Heart right ventricle (tissue), 16 donors: ENCODE measurements at regions not wholly inside any gene's neighbourhood (a gene's known extent, or its start where the extent isn't known, plus 50 kb on each side); places are given as distances from the start of the nearest gene placed in this dataset.

Source experiments
- ATAC-seq, 8 donors: fragments of 200-7000 bp; cut with Tn5 transposase; one replicate each; pipeline ENCODE4 v1.9.1; 2020; ENCODE audit warnings: mild to moderate bottlenecking in 8 of 8, moderate library complexity in 8 of 8, moderate number of reproducible peaks in 1 of 8
- DNase-seq, 2 donors: peaks; one replicate each; pipeline ENCODE4 v3.0.0-alpha.2; 2020
- H3K27ac ChIP-seq, 10 donors: fragments of 200-600 bp; sonication (generic) in 2 of 10; one replicate each; pipeline versions ENCODE4 v1.5.0 to v1.8.0; 2020 to 2022; ENCODE audit warnings: mild to moderate bottlenecking in 3 of 10
- H3K27me3 ChIP-seq, 7 donors: fragments of 200-600 bp; one replicate each; pipeline ENCODE4 v1.8.0; 2021 to 2022; ENCODE audit warnings: mild to moderate bottlenecking in 2 of 7
- H3K36me3 ChIP-seq, 9 donors: fragments of 200-600 bp; sonication (generic) in 1 of 9; one replicate each; pipeline versions ENCODE4 v1.5.0 to v1.8.0; 2020 to 2022; ENCODE audit warnings: mild to moderate bottlenecking in 2 of 9
- H3K4me1 ChIP-seq, 9 donors: fragments of 200-600 bp; sonication (generic) in 1 of 9; one replicate each; pipeline versions ENCODE4 v1.5.0 to v1.8.0; 2020 to 2022; ENCODE audit warnings: mild to moderate bottlenecking in 4 of 9
- H3K4me3 ChIP-seq, 10 donors: fragments of 200-600 bp; sonication (generic) in 2 of 10; one replicate each; pipeline versions ENCODE4 v1.5.0 to v1.8.0; 2020 to 2022; ENCODE audit warnings: mild to moderate bottlenecking in 7 of 10, moderate library complexity in 2 of 10
- H3K9me3 ChIP-seq, 11 donors: fragments of 200-600 bp in 10 of 11; sonication (generic) in 2 of 11; one replicate each; pipeline versions ENCODE4 v1.5.0 to v1.8.0; 2013 to 2022; ENCODE audit warnings: mild to moderate bottlenecking in 2 of 11, control low read depth in 1 of 11, moderate library complexity in 1 of 11
- WGBS, 2 donors: extraction: QIAGEN DNeasy Blood & Tissue Kit; methylation state at CpG; one replicate each; pipeline ENCODE4 v1.1.7; 2013; ENCODE audit warnings: inconsistent platforms in 1 of 2; 5-methylcytosine and 5-hydroxymethylcytosine counted together
- intact Hi-C, 10 donors: fragments of 100-400 bp; cut with DNase I; formaldehyde crosslinking; loops; one replicate each; pipeline versions ENCODE4 v1.11.1 to v1.14.2; 2022
- TF ChIP-seq, protein P1 (sequence below), 9 donors: fragments of 200-600 bp; sonication (generic) in 2 of 9; IDR thresholded peaks; one replicate each; pipeline versions ENCODE4 v1.5.0 to v1.8.0; 2021 to 2022; ENCODE audit warnings: antibody characterized with exemption in 9 of 9, mild to moderate bottlenecking in 5 of 9, moderate library complexity in 1 of 9
- donor health status: Arrhythmogenic right ventricular cardiomyopathy.
- donor health status: ischemic (EF 13 %, LVEDD 7.1; RV severe dilation, severe dysfunction).
- donor health status: healthy with polysubstance abuse.
- donor health status: DM: no; HTN: yes; CAD: no.
- donor health status: DM: no; HTN: no; CAD: no.
- donor health status: ischemic (EF 25% LVEDD 6.9; RV normal size, moderate dysfunction).
- donor health status: ischemic (EF 25% LVEDD 5.7; RV mildly dilated, moderate dysfunction).
- donor health status: healthy.
- donor health status: DM: yes; HTN: yes; CAD: no.
- donor health status: Ischemic cardiomyopathy.
- donor health status: ischemic (EF 35%, LVEDD 5.7; RV mildly dilated, moderate dysfunction).
- donor health status: nonischemic (EF 11% LVEDD 7.7; RV severe dilation, severe dysfunction).
- donor health status: DM: yes; HTN: yes; CAD: no.
- donor health status: PGD.
- donor health status: ischemic (EF 29% LVEDD 5.4; RV normal size, mild dysfunction).
- donor health status: nonischemic (EF 23%, LVEDD 6.1; RV moderate dilation, normal function).

DNA sequence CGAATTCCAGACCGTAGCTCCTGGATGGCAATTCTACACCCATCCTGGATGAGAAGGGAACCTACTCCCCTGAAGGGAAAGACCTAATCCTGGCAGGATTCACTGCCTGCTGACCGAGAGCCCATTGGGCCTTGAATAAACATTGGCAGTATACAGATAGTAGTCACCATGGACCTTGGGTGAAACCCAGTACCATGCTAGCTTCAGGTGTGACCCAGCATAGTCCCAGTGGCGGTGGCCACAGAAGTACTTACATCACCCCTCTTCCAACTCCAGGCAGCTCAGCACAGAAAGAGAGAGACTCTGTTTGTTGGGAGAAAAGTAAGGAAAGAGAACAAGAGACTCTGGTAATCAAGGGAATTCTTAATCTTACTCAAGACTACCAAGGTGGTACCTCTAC is 97.2 kb upstream of the SLC13A1 start:
- no peak for ATAC-seq
- Histone ChIP-seq H3K27me3 (no peaks in the 10 kb centered on the region), H3K36me3 (no peaks in the 10 kb centered on the region), H3K9me3 (peaks cover 0 to 20% (median 0%) of the 10 kb centered on the region in 11 donors), H3K4me1 (no peaks in the 10 kb centered on the region), H3K27ac (no peak overlapping the region), H3K4me3 (no peak overlapping the region)
- WGBS, 2 donors: 91 to 95% methylated on average over 4 of the region's 4 CpGs
- TF ChIP-seq, protein P1, sequence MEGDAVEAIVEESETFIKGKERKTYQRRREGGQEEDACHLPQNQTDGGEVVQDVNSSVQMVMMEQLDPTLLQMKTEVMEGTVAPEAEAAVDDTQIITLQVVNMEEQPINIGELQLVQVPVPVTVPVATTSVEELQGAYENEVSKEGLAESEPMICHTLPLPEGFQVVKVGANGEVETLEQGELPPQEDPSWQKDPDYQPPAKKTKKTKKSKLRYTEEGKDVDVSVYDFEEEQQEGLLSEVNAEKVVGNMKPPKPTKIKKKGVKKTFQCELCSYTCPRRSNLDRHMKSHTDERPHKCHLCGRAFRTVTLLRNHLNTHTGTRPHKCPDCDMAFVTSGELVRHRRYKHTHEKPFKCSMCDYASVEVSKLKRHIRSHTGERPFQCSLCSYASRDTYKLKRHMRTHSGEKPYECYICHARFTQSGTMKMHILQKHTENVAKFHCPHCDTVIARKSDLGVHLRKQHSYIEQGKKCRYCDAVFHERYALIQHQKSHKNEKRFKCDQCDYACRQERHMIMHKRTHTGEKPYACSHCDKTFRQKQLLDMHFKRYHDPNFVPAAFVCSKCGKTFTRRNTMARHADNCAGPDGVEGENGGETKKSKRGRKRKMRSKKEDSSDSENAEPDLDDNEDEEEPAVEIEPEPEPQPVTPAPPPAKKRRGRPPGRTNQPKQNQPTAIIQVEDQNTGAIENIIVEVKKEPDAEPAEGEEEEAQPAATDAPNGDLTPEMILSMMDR (IDR thresholded peaks at IDR 0.05): no peak
- DNase-seq: no peak
- intact Hi-C loops: no loop called here

DNA sequence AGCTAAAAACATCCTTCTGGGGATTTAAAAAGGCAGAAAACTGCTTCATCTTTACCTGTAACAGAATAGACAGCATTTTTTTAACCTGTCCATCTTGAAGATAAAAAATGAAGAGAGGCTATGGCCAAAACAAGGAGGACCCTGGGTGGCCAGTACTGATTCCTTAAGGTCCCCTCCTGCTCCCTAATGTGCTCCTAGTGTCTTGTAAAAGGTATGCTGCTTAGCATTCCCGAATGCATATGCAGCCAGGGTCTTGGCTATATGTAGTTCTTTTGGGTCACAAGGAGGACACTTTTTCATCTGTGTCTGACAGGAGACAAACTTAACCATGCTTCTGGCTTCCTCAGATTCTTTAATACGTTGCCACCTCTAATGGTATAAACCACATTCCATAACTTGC is 93.9 kb upstream of the SLC13A1 start:
- DNase-seq (no peak), ATAC-seq (no peak)
- Histone ChIP-seq H3K4me1 (no peaks in the 10 kb centered on the region), H3K27ac (no peak overlapping the region), H3K36me3 (no peaks in the 10 kb centered on the region), H3K27me3 (no peaks in the 10 kb centered on the region), H3K4me3 (no peak overlapping the region), H3K9me3 (peaks cover 0 to 13% (median 0%) of the 10 kb centered on the region in 11 donors)
- WGBS, 2 donors: 62 to 79% methylated on average over 2 of the region's 2 CpGs
- TF ChIP-seq, protein P1 (IDR thresholded peaks at IDR 0.05): no peak
- intact Hi-C loops: no loop called here

DNA sequence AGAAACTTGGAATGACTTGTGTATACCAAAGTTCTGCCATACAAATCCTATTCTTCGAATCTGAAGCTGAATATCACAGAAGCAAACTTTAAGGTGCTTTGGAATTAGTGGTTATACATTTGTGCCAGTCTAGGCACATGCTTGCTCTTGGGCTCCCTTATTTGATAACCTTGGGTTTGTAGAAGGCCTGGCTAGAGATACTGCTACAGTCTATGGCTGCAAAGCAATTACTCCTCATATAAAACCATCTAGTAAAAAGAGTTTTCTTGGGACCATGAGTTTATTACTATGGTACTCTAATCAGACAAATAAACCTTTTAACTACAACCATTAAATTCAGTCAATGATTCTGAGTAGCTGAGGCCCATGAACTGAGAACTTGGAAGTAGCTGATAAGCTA is 92.5 kb upstream of the SLC13A1 start:
- no peak for DNase-seq
- TF ChIP-seq, protein P1 (IDR thresholded peaks at IDR 0.05): no peak
- WGBS, 2 donors: 77 to 87% methylated on average over 1 of the region's 1 CpG
- Histone ChIP-seq H3K4me1 (no peaks in the 10 kb centered on the region), H3K27ac (no peak overlapping the region), H3K4me3 (no peak overlapping the region), H3K27me3 (no peaks in the 10 kb centered on the region), H3K36me3 (no peaks in the 10 kb centered on the region), H3K9me3 (peaks cover 0 to 16% (median 5%) of the 10 kb centered on the region in 11 donors)
- no peak for ATAC-seq
- intact Hi-C loops: no loop called here

DNA sequence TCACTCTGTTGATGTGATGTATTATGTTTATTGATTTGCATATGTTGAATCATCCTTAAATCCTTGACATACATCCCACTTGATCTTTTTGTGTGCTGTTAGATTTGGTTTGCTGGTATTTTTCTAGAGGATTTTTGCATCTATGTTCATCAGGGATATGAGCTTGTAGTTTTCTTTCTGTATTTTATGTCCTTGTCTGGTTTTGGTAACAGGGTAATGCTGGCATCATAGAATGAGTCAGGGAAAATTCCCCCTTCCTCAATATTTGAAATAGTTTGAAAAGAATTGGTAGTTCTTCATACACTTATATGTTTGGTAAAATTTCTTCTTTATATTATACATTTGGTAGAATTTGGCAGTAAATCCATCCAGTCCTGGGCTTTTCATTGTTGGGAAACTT is 89.4 kb upstream of the SLC13A1 start:
- intact Hi-C loops: no loop called here
- ATAC-seq (no peak), DNase-seq (no peak)
- Histone ChIP-seq H3K27me3 (no peaks in the 10 kb centered on the region), H3K4me3 (no peak overlapping the region), H3K36me3 (no peaks in the 10 kb centered on the region), H3K9me3 (peaks cover 0 to 14% (median 7%) of the 10 kb centered on the region in 11 donors), H3K4me1 (no peaks in the 10 kb centered on the region), H3K27ac (no peak overlapping the region)
- TF ChIP-seq, protein P1 (IDR thresholded peaks at IDR 0.05): no peak
